ENCODE measurements at regions not wholly inside any gene's neighbourhood (a gene's known extent, or its start where the extent isn't known, plus 50 kb on each side); places are given as distances from the start of the nearest gene placed in this dataset.
A peak's percentile ranks its signal among the peaks of the same experiment; 100 is the strongest.

- Histone ChIP-seq H3K27ac (ENCODE audit: low read depth in 1 of 2, low read length in 1 of 2) (no peak overlapping the region), H3K4me1 (ENCODE audit: control insufficient read depth in 5 of 5, insufficient read depth in 5 of 5, low read length in 5 of 5) (peaks cover 0 to 5% (median 0%) of the 10 kb centered on the region in 5 donors), H3K36me3 (ENCODE audit: control insufficient read depth in 4 of 4, insufficient read depth in 4 of 4, low read length in 4 of 4) (no peaks in the 10 kb centered on the region), H3K9me3 (ENCODE audit: control insufficient read depth in 4 of 4, insufficient read depth in 3 of 4, low read length in 3 of 4) (no peaks in the 10 kb centered on the region), H3K9ac (ENCODE audit: insufficient read depth in 1 of 2, low read length in 2 of 2) (no peak overlapping the region), H3K27me3 (ENCODE audit: control insufficient read depth in 3 of 3, insufficient read depth in 3 of 3, low read length in 2 of 3) (no peaks in the 10 kb centered on the region), H3K4me3 (no peak overlapping the region)
- TF ChIP-seq, protein P1, sequence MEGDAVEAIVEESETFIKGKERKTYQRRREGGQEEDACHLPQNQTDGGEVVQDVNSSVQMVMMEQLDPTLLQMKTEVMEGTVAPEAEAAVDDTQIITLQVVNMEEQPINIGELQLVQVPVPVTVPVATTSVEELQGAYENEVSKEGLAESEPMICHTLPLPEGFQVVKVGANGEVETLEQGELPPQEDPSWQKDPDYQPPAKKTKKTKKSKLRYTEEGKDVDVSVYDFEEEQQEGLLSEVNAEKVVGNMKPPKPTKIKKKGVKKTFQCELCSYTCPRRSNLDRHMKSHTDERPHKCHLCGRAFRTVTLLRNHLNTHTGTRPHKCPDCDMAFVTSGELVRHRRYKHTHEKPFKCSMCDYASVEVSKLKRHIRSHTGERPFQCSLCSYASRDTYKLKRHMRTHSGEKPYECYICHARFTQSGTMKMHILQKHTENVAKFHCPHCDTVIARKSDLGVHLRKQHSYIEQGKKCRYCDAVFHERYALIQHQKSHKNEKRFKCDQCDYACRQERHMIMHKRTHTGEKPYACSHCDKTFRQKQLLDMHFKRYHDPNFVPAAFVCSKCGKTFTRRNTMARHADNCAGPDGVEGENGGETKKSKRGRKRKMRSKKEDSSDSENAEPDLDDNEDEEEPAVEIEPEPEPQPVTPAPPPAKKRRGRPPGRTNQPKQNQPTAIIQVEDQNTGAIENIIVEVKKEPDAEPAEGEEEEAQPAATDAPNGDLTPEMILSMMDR (IDR thresholded peaks at IDR 0.05; ENCODE audit: control extremely low read depth, extremely low read depth): no peak
- DNase-seq: no peak
- no peak for ATAC-seq (ENCODE audit: insufficient read depth, low FRiP score)
- WGBS, 2 donors: 88 to 94% methylated on average over 3 of the region's 3 CpGs
These were observed 67.4 kb upstream of the LOC128125822 start for GRCh38 chr6:63504777-63505384.

GRCh38 chr6:63507096-63507495 is 65.2 kb upstream of the LOC128125822 start:
- TF ChIP-seq, protein P1 (IDR thresholded peaks at IDR 0.05; ENCODE audit: control extremely low read depth, extremely low read depth): no peak
- Histone ChIP-seq H3K9ac (ENCODE audit: insufficient read depth in 1 of 2, low read length in 2 of 2) (no peak overlapping the region), H3K36me3 (ENCODE audit: control insufficient read depth in 4 of 4, insufficient read depth in 4 of 4, low read length in 4 of 4) (no peaks in the 10 kb centered on the region), H3K27me3 (ENCODE audit: control insufficient read depth in 3 of 3, insufficient read depth in 3 of 3, low read length in 2 of 3) (no peaks in the 10 kb centered on the region), H3K4me3 (no peak overlapping the region), H3K4me1 (ENCODE audit: control insufficient read depth in 5 of 5, insufficient read depth in 5 of 5, low read length in 5 of 5) (peaks cover 0 to 9% (median 0%) of the 10 kb centered on the region in 5 donors), H3K27ac (ENCODE audit: low read depth in 1 of 2, low read length in 1 of 2) (no peak overlapping the region), H3K9me3 (ENCODE audit: control insufficient read depth in 4 of 4, insufficient read depth in 3 of 4, low read length in 3 of 4) (no peaks in the 10 kb centered on the region)
- DNase-seq: no peak
- ATAC-seq (ENCODE audit: insufficient read depth, low FRiP score): no peak
- WGBS, 2 donors: 85 to 92% methylated on average over 3 of the region's 3 CpGs

- Histone ChIP-seq H3K4me1 (ENCODE audit: control insufficient read depth in 5 of 5, insufficient read depth in 5 of 5, low read length in 5 of 5) (peaks cover 0 to 9% (median 0%) of the 10 kb centered on the region in 5 donors), H3K27me3 (ENCODE audit: control insufficient read depth in 3 of 3, insufficient read depth in 3 of 3, low read length in 2 of 3) (no peaks in the 10 kb centered on the region), H3K4me3 (no peak overlapping the region), H3K9ac (ENCODE audit: insufficient read depth in 1 of 2, low read length in 2 of 2) (no peak overlapping the region), H3K36me3 (ENCODE audit: control insufficient read depth in 4 of 4, insufficient read depth in 4 of 4, low read length in 4 of 4) (no peaks in the 10 kb centered on the region), H3K9me3 (ENCODE audit: control insufficient read depth in 4 of 4, insufficient read depth in 3 of 4, low read length in 3 of 4) (no peaks in the 10 kb centered on the region), H3K27ac (ENCODE audit: low read depth in 1 of 2, low read length in 1 of 2) (no peak overlapping the region)
- WGBS, 2 donors: 51 to 80% methylated on average over 7 of the region's 7 CpGs
- ATAC-seq (ENCODE audit: insufficient read depth, low FRiP score): peak; percentile 50
- peak; percentile 65 to 86 (median 75) for DNase-seq
- TF ChIP-seq, protein P1 (IDR thresholded peaks at IDR 0.05; ENCODE audit: control extremely low read depth, extremely low read depth): no peak
These were observed 62.5 kb upstream of the LOC128125822 start for GRCh38 chr6:63509652-63510352.
